ENCODE measurements at regions not wholly inside any gene's neighbourhood (a gene's known extent, or its start where the extent isn't known, plus 50 kb on each side); places are given as distances from the start of the nearest gene placed in this dataset.

GRCh38 chr6:128827675-128828464, 55.1 kb upstream of the LAMA2 start:
- DNase-seq = no peak

- DNase-seq = no peak
These were observed 56.3 kb upstream of the LAMA2 start for GRCh38 chr6:128826606-128827005.

GRCh38 chr6:128822271-128822670, 60.7 kb upstream of the LAMA2 start:
- no peak for DNase-seq

GRCh38 chr6:128821116-128821515, 61.8 kb upstream of the LAMA2 start:
- no peak for DNase-seq

GRCh38 chr6:128808856-128809255, 74.1 kb upstream of the LAMA2 start:
- no peak for DNase-seq

- no peak for DNase-seq
These were observed 75.4 kb upstream of the LAMA2 start for GRCh38 chr6:128807577-128807976.

GRCh38 chr6:128806261-128806660, 76.7 kb upstream of the LAMA2 start:
- DNase-seq = no peak

- DNase-seq = no peak
These were observed 79.0 kb upstream of the LAMA2 start for GRCh38 chr6:128803911-128804310.

- no peak for DNase-seq
These were observed 81.3 kb upstream of the LAMA2 start for GRCh38 chr6:128801621-128802020.

GRCh38 chr6:128784266-128784665, 98.7 kb upstream of the LAMA2 start:
- no peak for DNase-seq

GRCh38 chr6:128768187-128768586, 114.8 kb upstream of the LAMA2 start:
- no peak for DNase-seq

- DNase-seq = no peak
These were observed 115.2 kb upstream of the LAMA2 start for GRCh38 chr6:128767705-128768104.

- DNase-seq = no peak
These were observed 115.8 kb upstream of the LAMA2 start for GRCh38 chr6:128767150-128767549.

- no peak for DNase-seq
These were observed 119.2 kb upstream of the LAMA2 start for GRCh38 chr6:128763599-128764300.

- DNase-seq = no peak
These were observed 123.0 kb upstream of the LAMA2 start for GRCh38 chr6:128759901-128760300.

- DNase-seq = no peak
These were observed 123.5 kb upstream of the LAMA2 start for GRCh38 chr6:128759447-128759846.

GRCh38 chr6:128757961-128758360, 125.0 kb upstream of the LAMA2 start:
- DNase-seq = no peak

- DNase-seq = no peak
These were observed 128.2 kb upstream of the LAMA2 start for GRCh38 chr6:128754658-128755256.

GRCh38 chr6:128743974-128744765, 138.8 kb upstream of the LAMA2 start:
- no peak for DNase-seq

GRCh38 chr6:128742900-128743299, 140.0 kb upstream of the LAMA2 start:
- no peak for DNase-seq

GRCh38 chr6:128740951-128741350, 142.0 kb upstream of the LAMA2 start:
- no peak for DNase-seq

GRCh38 chr6:128739112-128739511, 143.8 kb upstream of the LAMA2 start:
- DNase-seq = no peak

- DNase-seq = no peak
These were observed 144.8 kb upstream of the LAMA2 start for GRCh38 chr6:128738112-128738511.
